Liver (tissue), 7 donors: ENCODE measurements at regions not wholly inside any gene's neighbourhood (a gene's known extent, or its start where the extent isn't known, plus 50 kb on each side); places are given as distances from the start of the nearest gene placed in this dataset.

Experiments used
- DNase-seq: peaks from one replicate; pipeline ENCODE4 v3.0.0-alpha.2; 2017; ENCODE audit warnings: low spot score
- H3K27ac ChIP-seq, 2 donors: one replicate each; pipeline ENCODE4 v1.7.0; 2013; ENCODE audit warnings: inconsistent platforms in 2 of 2, low read length in 2 of 2, control low read depth in 1 of 2, low read depth in 1 of 2, mild to moderate bottlenecking in 1 of 2
- H3K27me3 ChIP-seq, 4 donors: one replicate each; pipeline versions ENCODE4 v1.6.1 to v1.7.0; 2013; ENCODE audit warnings: low read length in 3 of 4, inconsistent platforms in 1 of 4, mild to moderate bottlenecking in 1 of 4, moderate library complexity in 1 of 4; ENCODE audit not compliant: control insufficient read depth in 4 of 4, insufficient read depth in 4 of 4
- H3K36me3 ChIP-seq, 4 donors: one replicate each; pipeline versions ENCODE4 v1.6.1 to v1.7.0; 2013; ENCODE audit warnings: low read length in 3 of 4, mild to moderate bottlenecking in 3 of 4, low read depth in 1 of 4, moderate library complexity in 1 of 4; ENCODE audit not compliant: control insufficient read depth in 4 of 4, insufficient read depth in 3 of 4
- H3K4me1 ChIP-seq, 4 donors: one replicate each; pipeline versions ENCODE4 v1.6.1 to v1.7.0; 2013; ENCODE audit warnings: low read length in 3 of 4, mild to moderate bottlenecking in 3 of 4, moderate library complexity in 1 of 4; ENCODE audit not compliant: control insufficient read depth in 4 of 4, insufficient read depth in 4 of 4
- H3K4me3 ChIP-seq, 3 donors: one replicate each; pipeline versions ENCODE4 v1.6.1 to v1.7.0; 2013; ENCODE audit warnings: low read length in 3 of 3, control low read depth in 1 of 3, low read depth in 1 of 3, mild to moderate bottlenecking in 1 of 3
- H3K9ac ChIP-seq, 2 donors: one replicate each; pipeline ENCODE4 v1.7.0; 2013; ENCODE audit warnings: low read length in 2 of 2, mild to moderate bottlenecking in 2 of 2, moderate library complexity in 2 of 2, control low read depth in 1 of 2, low read depth in 1 of 2
- H3K9me3 ChIP-seq, 4 donors: one replicate each; pipeline versions ENCODE4 v1.6.1 to v1.7.0; 2013; ENCODE audit warnings: low read length in 3 of 4; ENCODE audit not compliant: control insufficient read depth in 4 of 4
- EGR1 ChIP-seq, 2 donors: IDR thresholded peaks; 2 replicates each; pipeline ENCODE4 v1.6.1; 2016 to 2018; ENCODE audit warnings: antibody characterized with exemption in 2 of 2, low read depth in 2 of 2
- FOXA1 ChIP-seq: IDR thresholded peaks from 2 replicates; pipeline ENCODE4 v1.6.1; 2016; ENCODE audit warnings: antibody characterized with exemption
- FOXA2 ChIP-seq: IDR thresholded peaks from 2 replicates; pipeline ENCODE4 v1.6.1; 2016; ENCODE audit warnings: antibody characterized with exemption
- GABPA ChIP-seq, 2 donors: IDR thresholded peaks in 1 of 2; conservative IDR thresholded peaks in 1 of 2; 2 replicates each; pipeline ENCODE4 v1.6.1; 2016; ENCODE audit warnings: antibody characterized with exemption in 2 of 2, mild to moderate bottlenecking in 1 of 2, moderate library complexity in 1 of 2
- HNF4A ChIP-seq, 2 donors: conservative IDR thresholded peaks; 2 replicates each; pipeline ENCODE4 v1.6.1; 2016; ENCODE audit warnings: antibody characterized with exemption in 2 of 2, mild to moderate bottlenecking in 2 of 2
- JUND ChIP-seq, 2 donors: IDR thresholded peaks; 2 replicates each; pipeline ENCODE4 v1.6.1; 2016; ENCODE audit warnings: antibody characterized with exemption in 2 of 2
- MAX ChIP-seq: IDR thresholded peaks from 2 replicates; pipeline ENCODE4 v1.6.1; 2016; ENCODE audit warnings: antibody characterized with exemption
- NR2F2 ChIP-seq: IDR thresholded peaks from 2 replicates; pipeline ENCODE4 v1.6.1; 2016; ENCODE audit warnings: antibody characterized with exemption
- RAD21 ChIP-seq, 2 donors: IDR thresholded peaks; 2 replicates each; pipeline ENCODE4 v1.6.1; 2016; ENCODE audit warnings: antibody characterized with exemption in 2 of 2, mild to moderate bottlenecking in 2 of 2
- REST ChIP-seq: IDR thresholded peaks from 2 replicates; pipeline ENCODE4 v1.6.1; 2016; ENCODE audit warnings: antibody characterized with exemption, mild to moderate bottlenecking
- TAF1 ChIP-seq: conservative IDR thresholded peaks from 2 replicates; pipeline ENCODE4 v1.6.1; 2016; ENCODE audit warnings: antibody characterized with exemption, mild to moderate bottlenecking
- ZBTB33 ChIP-seq: IDR thresholded peaks from 2 replicates; pipeline ENCODE4 v1.6.1; 2016; ENCODE audit warnings: antibody characterized with exemption
- WGBS: extraction: QIAGEN DNeasy Blood & Tissue Kit; methylation state at CpG from one replicate; pipeline ENCODE4 v1.1.7; 2013; 5-methylcytosine and 5-hydroxymethylcytosine counted together
- TF ChIP-seq, protein P1 (sequence below): IDR thresholded peaks from 2 replicates; pipeline ENCODE4 v1.6.1; 2016; ENCODE audit warnings: antibody characterized with exemption
- donor health status: healthy.
- donor health status: healthy.
- donor health status: healthy.
- donor health status: healthy.

DNA sequence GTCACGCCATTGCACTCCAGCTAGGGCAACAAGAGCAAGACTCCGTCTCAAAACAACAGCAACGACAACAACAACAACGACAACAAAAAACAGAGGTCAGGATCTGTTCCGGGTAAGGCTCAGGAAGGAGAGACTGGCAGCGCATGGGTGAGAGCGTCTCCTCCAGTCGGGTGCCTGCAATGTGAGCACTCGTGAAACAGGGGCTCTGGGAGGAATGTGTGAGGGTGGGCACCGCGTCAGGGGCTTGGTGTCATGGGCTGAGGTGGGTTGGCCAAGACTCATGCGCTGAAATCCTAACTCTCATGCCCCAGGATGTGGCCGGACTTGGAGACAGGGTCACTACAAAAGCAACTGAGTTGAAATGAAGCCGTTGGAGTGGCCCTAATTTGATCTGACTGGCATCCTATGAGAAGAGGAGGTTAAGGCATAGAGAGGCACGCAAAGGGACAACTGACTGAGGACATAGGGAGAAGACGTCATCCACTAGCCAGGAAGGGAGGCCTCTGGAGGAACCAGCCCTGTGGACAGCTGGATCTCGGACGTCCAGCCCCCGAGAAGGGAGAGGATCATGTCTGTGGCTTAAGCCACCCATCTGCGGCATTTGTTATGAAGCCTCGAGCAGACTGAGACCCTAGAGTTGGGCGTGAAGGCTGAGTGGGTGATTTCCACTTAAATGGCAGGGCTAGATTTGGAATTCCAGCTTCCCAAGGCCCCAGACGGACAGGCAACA is 241.5 kb upstream of the PITRM1 start:
- Histone ChIP-seq H3K27me3 (no peaks in the 10 kb centered on the region), H3K36me3 (no peaks in the 10 kb centered on the region), H3K4me3 (no peak overlapping the region), H3K4me1 (no peaks in the 10 kb centered on the region), H3K9ac (no peak overlapping the region), H3K27ac (no peak overlapping the region), H3K9me3 (no peaks in the 10 kb centered on the region)
- WGBS = 93% methylated on average over 23 of the region's 23 CpGs
- TF ChIP-seq RAD21 (IDR thresholded peaks at IDR 0.05) = no peak
- TF ChIP-seq REST = no peak
- TF ChIP-seq NR2F2 = no peak
- TF ChIP-seq, protein P1, sequence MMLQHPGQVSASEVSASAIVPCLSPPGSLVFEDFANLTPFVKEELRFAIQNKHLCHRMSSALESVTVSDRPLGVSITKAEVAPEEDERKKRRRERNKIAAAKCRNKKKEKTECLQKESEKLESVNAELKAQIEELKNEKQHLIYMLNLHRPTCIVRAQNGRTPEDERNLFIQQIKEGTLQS = no peak
- DNase-seq = peak; percentile 17

DNA sequence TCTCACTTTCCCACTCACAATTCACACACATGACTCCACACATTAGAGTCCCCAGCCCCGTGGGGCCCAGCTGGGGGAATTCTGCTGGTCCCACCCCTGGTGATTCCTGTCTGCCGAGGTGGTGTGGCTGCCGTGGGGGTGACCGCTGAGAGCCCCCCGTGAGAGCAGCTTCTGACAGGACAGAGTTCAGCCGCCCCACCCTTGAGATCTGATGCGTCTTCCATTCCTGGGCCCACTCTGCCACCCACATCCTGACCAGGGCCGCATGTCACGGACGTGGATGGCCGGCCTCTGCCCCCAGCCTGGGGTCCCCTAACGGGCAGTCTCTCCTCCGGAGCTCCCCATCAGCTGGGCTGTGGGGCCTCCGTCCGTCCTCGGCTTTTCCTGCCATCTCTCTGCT is 240.1 kb upstream of the PITRM1 start:
- Histone ChIP-seq H3K36me3 (no peaks in the 10 kb centered on the region), H3K9me3 (no peaks in the 10 kb centered on the region), H3K4me3 (no peak overlapping the region), H3K27ac (no peak overlapping the region), H3K27me3 (no peaks in the 10 kb centered on the region), H3K4me1 (no peaks in the 10 kb centered on the region), H3K9ac (no peak overlapping the region)
- peak; percentile 29 for DNase-seq
- WGBS = 82% methylated on average over 16 of the region's 16 CpGs
- no peak for TF ChIP-seq JUND (IDR thresholded peaks at IDR 0.05)
- no peak for TF ChIP-seq FOXA2
- no peak for TF ChIP-seq HNF4A (conservative IDR thresholded peaks at IDR 0.05)
- no peak for TF ChIP-seq MAX
- TF ChIP-seq FOXA1 = no peak
- TF ChIP-seq EGR1 (IDR thresholded peaks at IDR 0.05; ENCODE audit: low read depth in 2 of 2) = no peak
- no peak for TF ChIP-seq RAD21 (IDR thresholded peaks at IDR 0.05)
- no peak for TF ChIP-seq TAF1
- TF ChIP-seq ZBTB33 = no peak
- TF ChIP-seq GABPA (IDR thresholded peaks at IDR 0.05 in 1 of 2, conservative IDR thresholded peaks at IDR 0.05 in 1 of 2) = no peak
